Loucy (cell line): ENCODE measurements at regions not wholly inside any gene's neighbourhood (a gene's known extent, or its start where the extent isn't known, plus 50 kb on each side); places are given as distances from the start of the nearest gene placed in this dataset.
"Not testable (repeated sequence)": the region's sequence is repeated elsewhere in the genome, so short reads cannot be mapped to it uniquely, and the experiment has no call there.

Experiments
- EZH2phosphoT487 ChIP-seq: fragments of 200-600 bp; IDR thresholded peaks from 2 replicates; pipeline ENCODE4 v1.6.1; 2018; ENCODE audit warnings: antibody characterized with exemption, mild to moderate bottlenecking, moderate library complexity, borderline replicate concordance
- TF ChIP-seq, protein P1 (sequence below): fragments of 200-600 bp; sonication (generic); conservative IDR thresholded peaks from 2 replicates; pipeline ENCODE4 v1.5.1; 2014; ENCODE audit warnings: mild to moderate bottlenecking, antibody characterized with exemption, low read length

DNA sequence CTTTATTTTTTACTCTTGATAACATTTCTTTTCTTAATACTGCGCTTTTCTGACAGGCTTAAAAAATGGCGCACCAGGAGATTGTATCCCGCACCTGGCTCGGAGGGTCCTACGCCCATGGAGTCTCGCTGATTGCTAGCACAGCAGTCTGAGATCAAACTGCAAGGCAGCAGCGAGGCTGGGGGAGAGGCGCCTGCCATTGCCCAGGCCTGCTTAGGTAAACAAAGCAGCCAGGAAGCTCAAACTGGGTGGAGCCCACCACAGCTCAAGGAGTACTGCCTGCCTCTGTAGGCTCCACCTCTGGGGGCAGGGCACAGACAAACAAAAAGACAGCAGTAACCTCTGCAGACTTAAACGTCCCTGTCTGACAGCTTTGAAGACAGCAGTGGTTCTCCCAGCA lies 264.2 kb upstream of the EYS start:
- TF ChIP-seq, protein P1, sequence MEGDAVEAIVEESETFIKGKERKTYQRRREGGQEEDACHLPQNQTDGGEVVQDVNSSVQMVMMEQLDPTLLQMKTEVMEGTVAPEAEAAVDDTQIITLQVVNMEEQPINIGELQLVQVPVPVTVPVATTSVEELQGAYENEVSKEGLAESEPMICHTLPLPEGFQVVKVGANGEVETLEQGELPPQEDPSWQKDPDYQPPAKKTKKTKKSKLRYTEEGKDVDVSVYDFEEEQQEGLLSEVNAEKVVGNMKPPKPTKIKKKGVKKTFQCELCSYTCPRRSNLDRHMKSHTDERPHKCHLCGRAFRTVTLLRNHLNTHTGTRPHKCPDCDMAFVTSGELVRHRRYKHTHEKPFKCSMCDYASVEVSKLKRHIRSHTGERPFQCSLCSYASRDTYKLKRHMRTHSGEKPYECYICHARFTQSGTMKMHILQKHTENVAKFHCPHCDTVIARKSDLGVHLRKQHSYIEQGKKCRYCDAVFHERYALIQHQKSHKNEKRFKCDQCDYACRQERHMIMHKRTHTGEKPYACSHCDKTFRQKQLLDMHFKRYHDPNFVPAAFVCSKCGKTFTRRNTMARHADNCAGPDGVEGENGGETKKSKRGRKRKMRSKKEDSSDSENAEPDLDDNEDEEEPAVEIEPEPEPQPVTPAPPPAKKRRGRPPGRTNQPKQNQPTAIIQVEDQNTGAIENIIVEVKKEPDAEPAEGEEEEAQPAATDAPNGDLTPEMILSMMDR = not testable (repeated sequence)
- not testable (repeated sequence) for TF ChIP-seq EZH2phosphoT487
